GM10266 (cell line): ENCODE measurements at regions not wholly inside any gene's neighbourhood (a gene's known extent, or its start where the extent isn't known, plus 50 kb on each side); places are given as distances from the start of the nearest gene placed in this dataset.

Experiments
- DNase-seq: peaks from one replicate; pipeline ENCODE4 v3.0.0; 2012; ENCODE audit errors: extremely low spot score
- TF ChIP-seq, protein P1 (sequence below): IDR thresholded peaks from 2 replicates; pipeline ENCODE4 v1.5.1; 2012; ENCODE audit warnings: mild to moderate bottlenecking, low read depth; ENCODE audit not compliant: control insufficient read depth, insufficient read depth; ENCODE audit errors: missing control alignments

DNA sequence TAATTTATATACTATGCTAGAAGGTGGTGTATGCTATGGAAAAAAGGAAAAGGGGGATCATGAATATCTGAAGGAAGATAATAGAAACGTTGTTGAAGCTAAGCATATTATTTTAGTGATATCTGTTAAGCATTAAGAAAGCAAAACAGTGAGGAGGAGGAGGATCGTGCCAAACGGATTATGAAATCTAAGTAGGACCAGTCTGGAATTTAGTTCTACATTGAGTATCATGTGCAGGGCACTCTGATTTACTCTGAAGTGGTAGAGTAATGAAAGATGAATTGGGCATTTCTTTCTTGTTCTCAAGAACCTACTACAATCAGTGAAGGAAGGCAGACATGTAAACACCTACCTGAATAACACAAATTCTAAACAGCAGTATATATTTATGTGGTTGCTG, 195.3 kb downstream of the CYB561 start:
- DNase-seq = no peak
- TF ChIP-seq, protein P1, sequence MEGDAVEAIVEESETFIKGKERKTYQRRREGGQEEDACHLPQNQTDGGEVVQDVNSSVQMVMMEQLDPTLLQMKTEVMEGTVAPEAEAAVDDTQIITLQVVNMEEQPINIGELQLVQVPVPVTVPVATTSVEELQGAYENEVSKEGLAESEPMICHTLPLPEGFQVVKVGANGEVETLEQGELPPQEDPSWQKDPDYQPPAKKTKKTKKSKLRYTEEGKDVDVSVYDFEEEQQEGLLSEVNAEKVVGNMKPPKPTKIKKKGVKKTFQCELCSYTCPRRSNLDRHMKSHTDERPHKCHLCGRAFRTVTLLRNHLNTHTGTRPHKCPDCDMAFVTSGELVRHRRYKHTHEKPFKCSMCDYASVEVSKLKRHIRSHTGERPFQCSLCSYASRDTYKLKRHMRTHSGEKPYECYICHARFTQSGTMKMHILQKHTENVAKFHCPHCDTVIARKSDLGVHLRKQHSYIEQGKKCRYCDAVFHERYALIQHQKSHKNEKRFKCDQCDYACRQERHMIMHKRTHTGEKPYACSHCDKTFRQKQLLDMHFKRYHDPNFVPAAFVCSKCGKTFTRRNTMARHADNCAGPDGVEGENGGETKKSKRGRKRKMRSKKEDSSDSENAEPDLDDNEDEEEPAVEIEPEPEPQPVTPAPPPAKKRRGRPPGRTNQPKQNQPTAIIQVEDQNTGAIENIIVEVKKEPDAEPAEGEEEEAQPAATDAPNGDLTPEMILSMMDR = no peak

DNA sequence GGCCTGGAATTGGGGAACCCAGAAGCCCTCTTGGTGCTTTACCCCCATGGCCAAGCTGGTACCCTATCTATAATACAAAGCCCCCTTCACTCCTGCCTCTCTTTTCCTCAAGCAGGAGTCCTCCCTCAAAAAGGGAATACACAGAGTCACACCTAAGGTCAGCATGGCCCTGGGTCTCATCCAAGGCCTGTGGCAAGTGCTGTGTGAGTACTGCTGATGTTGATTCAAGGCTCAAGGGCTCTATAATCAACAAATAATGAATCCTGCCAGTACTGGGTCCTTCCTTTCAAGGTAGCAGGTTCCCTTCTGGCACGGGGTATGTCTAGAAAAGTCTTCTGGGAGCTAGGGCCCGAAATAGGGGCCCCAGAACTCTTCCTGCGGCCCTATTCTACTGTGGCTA, 187.3 kb downstream of the CYB561 start:
- no peak for DNase-seq
- TF ChIP-seq, protein P1 = no peak

DNA sequence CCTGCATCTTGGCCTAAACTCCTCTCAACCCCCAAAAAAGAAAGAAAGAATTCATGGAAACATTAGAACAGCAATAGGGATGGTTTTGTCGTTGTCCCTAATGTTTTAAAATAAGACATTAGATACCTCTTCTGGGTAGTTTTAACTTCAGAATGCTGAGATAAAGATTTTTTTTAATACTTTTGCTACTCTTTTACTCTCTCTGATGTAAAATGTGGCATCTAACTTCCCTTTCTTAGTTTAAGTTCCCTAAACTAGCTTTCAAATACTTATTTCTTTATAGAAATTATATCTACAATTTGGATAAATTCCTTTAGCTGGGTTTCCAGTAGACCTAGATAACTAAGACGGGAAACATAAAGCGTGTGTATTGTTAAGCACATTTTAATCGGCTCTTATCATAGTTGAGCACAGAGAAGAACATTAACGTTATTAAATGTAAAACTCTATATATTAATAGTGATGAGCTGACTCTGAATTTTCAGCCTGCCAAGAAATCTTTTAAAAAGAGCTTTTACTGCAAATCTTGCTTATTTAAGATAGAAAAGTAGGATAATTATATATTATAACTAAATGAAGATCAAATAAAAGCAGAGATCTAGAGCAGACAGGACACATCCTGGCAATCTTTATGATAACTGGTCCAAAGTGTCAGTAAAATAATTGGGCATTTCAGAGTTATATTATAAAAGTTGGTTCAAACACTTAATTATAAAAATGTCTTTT, 183.2 kb downstream of the CYB561 start:
- no peak for DNase-seq
- TF ChIP-seq, protein P1 = no peak

DNA sequence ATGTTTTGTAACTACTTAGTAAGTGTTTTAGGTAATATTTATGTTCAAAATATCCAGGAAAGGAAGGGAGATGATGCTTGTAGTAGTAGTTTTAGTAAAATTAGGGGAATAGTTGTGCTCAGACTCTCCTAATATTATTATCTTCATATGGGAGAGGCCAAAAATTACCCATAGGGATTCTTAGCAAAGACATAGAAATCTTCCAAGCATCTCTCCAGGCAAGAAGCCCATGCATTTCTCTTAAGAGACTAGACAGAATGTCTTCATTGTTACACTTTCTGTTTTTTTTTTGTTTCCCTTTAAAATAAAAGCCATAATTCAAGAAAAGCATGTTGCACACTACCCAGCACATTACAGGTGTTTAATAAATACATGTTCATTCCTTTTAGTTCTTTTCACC, 180.6 kb downstream of the CYB561 start:
- no peak for DNase-seq
- TF ChIP-seq, protein P1 = no peak

DNA sequence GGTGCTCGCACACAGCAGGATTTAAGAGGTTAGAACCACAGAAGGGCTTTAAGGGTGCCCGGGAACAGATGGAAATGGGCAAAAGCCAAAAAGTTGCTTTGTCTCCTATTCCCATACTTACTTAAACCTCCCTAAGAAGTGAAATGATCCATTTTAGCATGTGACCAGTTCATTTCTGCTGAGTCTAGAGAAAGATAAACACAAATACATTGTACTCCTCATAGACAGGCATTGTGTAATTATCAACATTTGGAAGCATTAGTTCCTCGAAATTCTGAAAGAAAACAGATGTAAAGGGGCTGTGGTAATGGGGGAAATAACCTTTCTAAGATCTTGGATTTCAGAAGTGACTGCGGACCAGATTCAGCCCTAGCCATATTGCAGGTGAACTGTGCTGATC, 178.3 kb downstream of the CYB561 start:
- TF ChIP-seq, protein P1 = no peak
- no peak for DNase-seq

DNA sequence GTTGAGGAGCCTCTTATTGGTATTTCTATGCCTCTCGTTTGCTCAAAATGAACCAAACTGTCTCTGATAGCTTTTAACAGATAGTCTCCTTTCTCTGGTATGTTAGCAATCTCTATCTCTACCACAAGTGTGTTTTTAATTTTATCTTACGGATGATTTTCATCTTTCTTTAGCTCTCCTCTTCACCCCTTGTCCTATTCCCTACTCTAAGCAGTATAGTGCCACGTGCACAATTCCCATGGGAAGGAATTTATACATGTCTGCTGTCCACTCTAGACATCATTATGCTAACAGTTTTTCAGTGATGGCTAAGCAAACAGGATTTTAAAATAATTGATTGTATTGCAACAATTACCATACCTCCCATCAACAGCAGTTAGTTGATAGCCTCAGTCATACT, 177.3 kb downstream of the CYB561 start:
- TF ChIP-seq, protein P1 = no peak
- DNase-seq = no peak

DNA sequence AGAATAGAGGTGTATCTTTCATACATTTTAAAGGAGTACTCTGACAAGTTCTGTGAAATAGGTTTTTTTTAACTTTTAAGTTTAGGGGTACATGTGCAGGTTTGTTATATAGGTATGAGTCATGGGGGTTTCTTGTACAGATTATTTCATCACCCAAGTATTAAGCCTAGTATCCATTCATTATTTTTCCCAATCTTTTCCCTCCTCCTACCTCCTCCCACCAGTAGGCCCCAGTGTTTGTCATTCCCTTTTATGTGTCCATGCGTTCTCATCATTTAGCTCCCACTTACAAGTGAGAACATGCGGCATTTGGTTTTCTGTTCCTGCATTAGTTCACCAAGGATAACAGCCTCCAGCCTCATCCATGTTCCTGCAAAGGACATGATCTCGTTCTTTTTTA, 175.5 kb downstream of the CYB561 start:
- no peak for DNase-seq

More for the DNA sequence above, 175.5 kb downstream of the CYB561 start:
- TF ChIP-seq, protein P1 = no peak
